Omental fat pad (tissue), 3 donors: ENCODE measurements at regions not wholly inside any gene's neighbourhood (a gene's known extent, or its start where the extent isn't known, plus 50 kb on each side); places are given as distances from the start of the nearest gene placed in this dataset.

Experiments used
- ATAC-seq: fragments of 150-250 bp; one replicate; pipeline ENCODE4 v1.9.1; 2016; ENCODE audit warnings: mild to moderate bottlenecking, moderate library complexity; ENCODE audit not compliant: low FRiP score
- DNase-seq: peaks from one replicate; pipeline ENCODE4 v3.0.0-alpha.2; 2019; ENCODE audit warnings: low spot score
- TF ChIP-seq, protein P1 (sequence below), 3 donors: fragments of 450-650 bp; IDR thresholded peaks; one replicate each; pipeline ENCODE4 v1.5.1; 2016 to 2017; ENCODE audit warnings: antibody characterized with exemption in 3 of 3, mild to moderate bottlenecking in 3 of 3, moderate library complexity in 2 of 3

DNA sequence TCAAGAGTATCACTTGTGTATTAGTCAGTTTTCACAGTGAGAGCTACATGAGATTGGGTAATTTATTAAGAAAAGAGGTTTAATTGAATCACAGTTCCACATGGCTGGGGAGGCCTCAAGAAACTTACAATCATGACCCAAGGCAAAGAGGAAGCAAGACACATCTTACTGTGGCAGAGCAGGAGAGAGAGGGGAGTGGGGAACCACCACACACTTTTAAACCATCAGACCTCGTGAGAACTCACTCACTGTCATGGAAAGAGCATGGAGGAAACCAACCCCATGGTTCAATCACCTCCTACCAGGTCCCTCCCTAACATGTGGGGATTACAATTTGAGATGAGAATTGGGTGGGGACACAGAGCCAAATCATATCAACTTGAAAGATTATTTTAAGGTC lies 522.9 kb downstream of the FLRT2 start:
- no peak for DNase-seq
- ATAC-seq = no peak
- TF ChIP-seq, protein P1, sequence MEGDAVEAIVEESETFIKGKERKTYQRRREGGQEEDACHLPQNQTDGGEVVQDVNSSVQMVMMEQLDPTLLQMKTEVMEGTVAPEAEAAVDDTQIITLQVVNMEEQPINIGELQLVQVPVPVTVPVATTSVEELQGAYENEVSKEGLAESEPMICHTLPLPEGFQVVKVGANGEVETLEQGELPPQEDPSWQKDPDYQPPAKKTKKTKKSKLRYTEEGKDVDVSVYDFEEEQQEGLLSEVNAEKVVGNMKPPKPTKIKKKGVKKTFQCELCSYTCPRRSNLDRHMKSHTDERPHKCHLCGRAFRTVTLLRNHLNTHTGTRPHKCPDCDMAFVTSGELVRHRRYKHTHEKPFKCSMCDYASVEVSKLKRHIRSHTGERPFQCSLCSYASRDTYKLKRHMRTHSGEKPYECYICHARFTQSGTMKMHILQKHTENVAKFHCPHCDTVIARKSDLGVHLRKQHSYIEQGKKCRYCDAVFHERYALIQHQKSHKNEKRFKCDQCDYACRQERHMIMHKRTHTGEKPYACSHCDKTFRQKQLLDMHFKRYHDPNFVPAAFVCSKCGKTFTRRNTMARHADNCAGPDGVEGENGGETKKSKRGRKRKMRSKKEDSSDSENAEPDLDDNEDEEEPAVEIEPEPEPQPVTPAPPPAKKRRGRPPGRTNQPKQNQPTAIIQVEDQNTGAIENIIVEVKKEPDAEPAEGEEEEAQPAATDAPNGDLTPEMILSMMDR (IDR thresholded peaks at IDR 0.05) = no peak

DNA sequence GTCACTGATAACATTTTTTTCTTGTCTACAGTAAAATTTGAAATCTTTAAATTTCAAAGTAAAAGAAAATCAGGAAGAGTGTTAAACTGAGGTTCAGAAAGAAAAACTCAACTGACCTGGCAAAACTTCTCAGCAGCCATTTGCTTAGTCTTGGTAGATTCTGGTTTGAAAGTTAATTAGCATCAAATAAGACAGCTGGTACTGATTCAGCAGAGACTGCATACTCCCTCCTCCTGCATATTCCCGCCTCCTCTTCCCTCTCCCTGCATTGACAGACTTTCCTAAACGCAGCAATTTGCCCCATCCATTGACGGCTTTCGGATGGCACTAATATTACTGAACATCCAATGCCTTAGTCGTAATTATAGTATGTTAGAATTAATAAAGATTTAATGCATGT lies 520.8 kb downstream of the FLRT2 start:
- no peak for DNase-seq
- no peak for ATAC-seq
- TF ChIP-seq, protein P1 (IDR thresholded peaks at IDR 0.05) = no peak

DNA sequence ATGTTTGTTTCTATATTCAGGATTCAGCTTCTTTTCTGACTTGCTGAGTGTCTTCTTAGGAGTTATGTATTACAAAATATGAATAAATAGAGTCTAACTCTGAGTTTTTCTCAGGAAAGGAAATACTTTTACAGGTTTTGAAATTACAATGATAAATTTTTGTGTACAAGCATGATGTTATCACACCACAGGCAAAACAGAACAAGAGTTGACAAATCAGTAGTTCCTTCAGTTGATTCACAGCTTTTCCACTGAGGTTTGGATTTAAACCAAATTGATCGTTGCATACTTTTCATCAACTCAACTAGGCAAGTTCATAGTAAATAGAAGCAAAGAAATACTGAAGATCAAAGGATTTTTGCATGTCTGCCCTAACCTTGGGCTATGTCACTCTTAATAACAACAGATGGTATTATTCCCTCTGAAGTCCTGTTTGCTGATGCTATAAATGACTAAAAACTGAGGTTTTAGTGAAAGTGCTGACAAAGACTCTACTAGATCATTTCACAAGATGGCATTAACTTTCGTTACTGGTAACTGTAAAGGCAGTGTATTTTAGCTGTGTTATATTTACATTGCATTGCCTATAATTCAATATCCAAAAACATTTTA lies 520.2 kb downstream of the FLRT2 start:
- TF ChIP-seq, protein P1 (IDR thresholded peaks at IDR 0.05) = no peak
- no peak for DNase-seq
- ATAC-seq = no peak

DNA sequence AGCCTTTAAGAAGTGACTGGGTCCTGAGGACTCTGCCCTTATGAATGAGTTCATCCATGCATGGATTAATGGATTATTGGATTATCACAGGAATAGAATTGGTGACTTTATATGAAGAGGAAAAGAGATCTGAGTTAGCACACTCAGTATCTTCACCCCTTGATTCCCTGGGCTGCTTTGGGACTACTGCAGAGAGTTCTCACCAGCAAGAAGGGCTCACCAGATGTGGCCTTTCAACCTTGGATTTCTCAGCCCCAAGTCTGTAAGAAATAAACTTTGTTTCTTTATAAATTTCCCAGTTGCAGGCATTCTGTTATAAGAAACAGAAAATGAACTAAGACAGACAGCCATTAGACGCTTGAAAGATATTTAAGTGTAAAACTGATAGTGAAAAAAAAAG lies 509.2 kb downstream of the FLRT2 start:
- TF ChIP-seq, protein P1 (IDR thresholded peaks at IDR 0.05) = no peak
- ATAC-seq (no peak), DNase-seq (no peak)

DNA sequence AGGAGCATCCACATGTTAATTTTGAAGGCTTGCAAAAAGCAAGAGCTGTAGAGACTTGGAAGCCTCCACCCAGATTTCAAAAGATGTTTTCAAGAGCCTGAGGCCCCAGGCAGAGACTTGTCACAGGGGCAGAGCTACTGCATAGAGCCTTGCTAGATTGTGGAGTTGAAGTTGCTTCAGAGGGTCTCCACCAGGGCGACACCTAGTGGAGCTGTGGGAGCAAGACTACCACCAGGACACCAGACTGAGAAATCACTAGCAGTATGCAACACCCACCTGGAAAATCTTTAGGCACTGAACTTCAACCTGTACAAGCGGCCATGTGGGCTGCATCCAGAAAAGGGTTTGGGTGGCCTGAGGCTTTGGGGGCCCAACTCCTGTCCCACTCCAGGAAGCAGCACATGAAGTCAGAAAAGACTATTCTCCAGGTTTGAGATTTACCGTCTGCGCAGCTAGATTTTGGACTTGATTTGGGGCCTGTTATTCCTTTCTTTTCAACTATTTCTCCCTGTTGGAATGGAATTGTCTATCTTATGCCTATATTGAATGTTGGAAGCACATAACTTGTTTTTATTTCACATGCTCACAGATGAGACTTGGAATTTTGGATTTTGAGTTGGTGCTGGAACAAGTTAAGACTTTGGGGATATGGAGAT lies 508.6 kb downstream of the FLRT2 start:
- DNase-seq (no peak), ATAC-seq (no peak)
- TF ChIP-seq, protein P1 (IDR thresholded peaks at IDR 0.05) = no peak

DNA sequence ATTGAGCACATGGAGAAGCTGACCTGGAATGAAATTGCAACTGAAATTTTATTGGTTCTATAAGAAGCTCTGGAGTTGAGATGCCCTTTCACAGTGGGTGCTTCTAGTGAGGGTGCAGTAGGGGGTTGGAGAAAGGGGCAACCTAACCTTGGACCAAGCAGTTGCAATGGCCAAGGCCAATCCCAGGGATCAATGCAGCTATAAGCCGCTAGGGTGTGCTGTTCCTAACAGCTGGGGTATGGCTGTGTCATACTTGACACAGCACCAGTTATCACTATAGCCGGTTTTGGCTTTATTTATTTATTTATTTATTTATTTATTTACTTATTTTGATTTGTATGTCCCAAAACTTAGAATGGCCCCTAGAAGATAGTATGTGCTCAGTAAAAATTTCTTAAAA lies 505.9 kb downstream of the FLRT2 start:
- no peak for DNase-seq
- TF ChIP-seq, protein P1 (IDR thresholded peaks at IDR 0.05) = no peak
- no peak for ATAC-seq

DNA sequence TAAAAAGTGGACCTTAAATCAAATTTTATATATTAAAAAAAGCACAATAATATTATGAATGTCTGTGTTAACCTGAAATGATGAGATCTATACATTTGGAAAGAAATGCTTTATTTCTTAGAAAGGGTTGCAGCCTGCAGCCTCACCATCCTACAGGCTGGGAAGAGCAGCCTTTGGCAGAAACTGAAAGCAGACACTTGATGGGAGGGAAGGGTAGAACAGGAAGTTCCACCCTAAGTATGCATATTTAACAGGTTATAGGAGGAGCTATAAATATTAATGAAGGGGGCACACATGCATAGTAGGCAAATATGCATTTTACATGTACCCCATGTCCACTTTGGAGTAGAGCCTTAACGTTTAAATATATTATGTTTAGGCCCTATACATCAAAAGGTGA lies 498.0 kb downstream of the FLRT2 start:
- TF ChIP-seq, protein P1 (IDR thresholded peaks at IDR 0.05) = no peak
- DNase-seq = no peak
- no peak for ATAC-seq
